GM10248 (cell line): ENCODE measurements at regions not wholly inside any gene's neighbourhood (a gene's known extent, or its start where the extent isn't known, plus 50 kb on each side); places are given as distances from the start of the nearest gene placed in this dataset.

ENCODE experiments used
- CTCF ChIA-PET: fragments of 300-600 bp; sonication (Branson Sonifier 250); formaldehyde crosslinking; extraction: SDS; loops from one replicate; lab custom pipeline; 2021; ENCODE audit warnings: antibody characterized with exemption; lab: Yijun Ruan, JAX
- POLR2A ChIA-PET: fragments of 350-650 bp; sonication (Branson Sonifier 250); formaldehyde crosslinking; extraction: SDS; loops from one replicate; lab custom pipeline; 2020; ENCODE audit warnings: antibody characterized with exemption; lab: Yijun Ruan, JAX
- DNase-seq: peaks from one replicate; pipeline ENCODE4 v3.0.0; 2012; ENCODE audit errors: extremely low spot score
- TF ChIP-seq, protein P1 (sequence below): IDR thresholded peaks from 2 replicates; pipeline ENCODE4 v1.5.1; 2012; ENCODE audit warnings: mild to moderate bottlenecking, low read depth; ENCODE audit errors: extremely low read depth, missing control alignments, control extremely low read depth

DNA sequence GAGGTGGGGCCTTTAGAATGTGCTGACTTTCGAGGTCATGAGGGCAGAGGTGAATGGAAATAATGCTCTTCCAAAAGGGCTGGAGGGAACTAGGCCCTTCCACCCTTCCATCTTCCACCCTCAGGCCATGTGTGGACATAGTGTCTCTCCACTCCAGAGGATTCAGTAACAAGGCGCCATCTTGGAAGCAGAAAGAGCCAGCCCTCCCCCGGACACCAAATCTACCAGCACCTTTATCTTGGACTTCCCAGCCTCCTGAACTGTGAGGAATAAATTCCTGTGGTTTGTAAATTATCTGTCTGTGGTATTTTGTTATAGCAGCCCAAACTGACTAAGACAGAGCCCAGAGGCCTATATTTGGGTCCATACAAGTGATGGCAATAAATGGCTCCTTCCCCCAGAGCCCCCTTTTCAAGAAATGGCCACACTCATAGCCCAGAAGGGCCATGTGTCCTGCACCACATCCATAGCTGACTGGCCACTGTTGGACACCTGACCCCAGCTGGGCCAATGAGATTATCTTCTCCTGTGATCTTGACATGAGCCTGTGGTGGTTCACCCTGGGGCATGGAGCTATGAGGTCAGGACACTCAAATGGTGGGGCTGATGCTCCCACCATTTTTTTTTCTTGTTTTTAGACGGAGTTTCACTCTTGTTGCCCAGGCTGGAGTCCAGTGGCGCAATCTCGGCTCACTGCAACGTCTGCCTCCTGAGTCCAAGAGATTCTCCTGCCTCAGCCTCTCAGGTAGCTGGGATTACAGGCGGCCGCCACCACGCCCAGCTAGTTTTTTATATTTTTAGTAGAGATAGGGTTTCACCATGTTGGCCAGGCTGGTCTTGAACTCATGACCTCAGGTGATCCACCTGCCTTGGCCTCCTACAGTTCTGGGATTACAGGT lies 114.9 kb downstream of the RRAGC start:
- no peak for DNase-seq
- ChIA-PET CTCF (interaction anchor here (1.0 kb wide), 1 partner anchor 13 kb away, joined by 3 read pairs; no protein-coding TSS in a partner anchor), POLR2A (no interaction called here)
- TF ChIP-seq, protein P1, sequence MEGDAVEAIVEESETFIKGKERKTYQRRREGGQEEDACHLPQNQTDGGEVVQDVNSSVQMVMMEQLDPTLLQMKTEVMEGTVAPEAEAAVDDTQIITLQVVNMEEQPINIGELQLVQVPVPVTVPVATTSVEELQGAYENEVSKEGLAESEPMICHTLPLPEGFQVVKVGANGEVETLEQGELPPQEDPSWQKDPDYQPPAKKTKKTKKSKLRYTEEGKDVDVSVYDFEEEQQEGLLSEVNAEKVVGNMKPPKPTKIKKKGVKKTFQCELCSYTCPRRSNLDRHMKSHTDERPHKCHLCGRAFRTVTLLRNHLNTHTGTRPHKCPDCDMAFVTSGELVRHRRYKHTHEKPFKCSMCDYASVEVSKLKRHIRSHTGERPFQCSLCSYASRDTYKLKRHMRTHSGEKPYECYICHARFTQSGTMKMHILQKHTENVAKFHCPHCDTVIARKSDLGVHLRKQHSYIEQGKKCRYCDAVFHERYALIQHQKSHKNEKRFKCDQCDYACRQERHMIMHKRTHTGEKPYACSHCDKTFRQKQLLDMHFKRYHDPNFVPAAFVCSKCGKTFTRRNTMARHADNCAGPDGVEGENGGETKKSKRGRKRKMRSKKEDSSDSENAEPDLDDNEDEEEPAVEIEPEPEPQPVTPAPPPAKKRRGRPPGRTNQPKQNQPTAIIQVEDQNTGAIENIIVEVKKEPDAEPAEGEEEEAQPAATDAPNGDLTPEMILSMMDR: no peak

DNA sequence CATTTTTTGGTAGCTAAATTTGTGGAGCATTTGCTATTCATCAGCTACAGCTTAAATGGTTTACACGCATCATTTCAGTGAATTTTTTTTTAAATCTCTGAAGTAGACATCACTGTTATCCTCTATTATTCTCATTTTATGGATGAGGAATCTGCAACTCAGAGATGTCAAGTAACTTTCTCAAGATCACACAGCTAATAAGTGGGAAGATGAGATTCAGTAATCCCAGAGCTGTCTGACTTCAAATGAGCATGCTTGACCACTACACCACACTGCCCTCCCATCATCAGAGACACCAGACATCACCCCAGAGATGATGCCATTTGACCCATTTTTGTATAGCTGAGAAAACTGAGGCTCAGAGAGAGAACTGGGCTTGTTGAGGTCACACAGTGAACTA lies 116.4 kb downstream of the RRAGC start:
- ChIA-PET POLR2A (no interaction called here), CTCF (interaction anchor here (1.0 kb wide), 1 partner anchor 253 kb away, joined by 3 read pairs; no protein-coding TSS in a partner anchor)
- TF ChIP-seq, protein P1: no peak
- DNase-seq: no peak

DNA sequence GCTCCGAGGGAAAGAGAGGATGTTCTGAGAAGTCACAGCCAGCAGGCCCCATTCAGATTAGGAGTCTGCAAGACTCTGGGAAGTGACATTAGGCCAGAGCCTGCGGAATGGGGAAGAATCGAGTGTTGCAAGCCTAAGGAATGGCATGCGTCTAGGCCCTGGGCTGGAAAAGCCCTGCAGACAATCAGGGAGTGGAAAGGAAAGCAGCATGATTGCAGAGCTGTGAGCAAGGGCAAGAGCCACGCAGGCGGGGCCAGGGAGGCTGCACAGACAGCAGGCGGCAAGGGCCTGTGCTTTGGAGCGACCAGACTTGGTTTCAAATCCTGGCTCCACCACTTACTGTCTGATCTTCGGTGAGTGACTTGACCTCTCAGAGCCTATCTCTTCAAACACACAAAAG lies 118.2 kb downstream of the RRAGC start:
- ChIA-PET POLR2A (no interaction called here), CTCF (no interaction called here)

DNA sequence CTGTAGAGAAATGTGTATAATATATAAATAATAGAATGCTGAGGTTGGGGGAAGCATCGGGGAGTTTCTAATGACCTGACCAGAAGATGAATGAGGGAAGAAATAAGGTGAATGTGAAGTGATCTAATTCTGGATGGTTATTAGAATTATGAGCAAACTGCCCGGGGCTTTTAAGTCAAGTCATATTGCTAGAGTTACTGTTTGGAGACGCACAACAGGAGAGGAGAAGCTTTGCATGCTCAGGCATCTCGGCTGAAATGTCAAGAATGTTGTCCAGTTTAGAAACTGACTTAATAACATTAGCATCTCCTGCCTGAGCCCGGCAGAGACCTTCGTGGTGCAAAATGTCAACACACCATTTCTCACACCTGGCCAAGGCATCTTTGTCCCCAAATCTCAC lies 119.1 kb downstream of the RRAGC start:
- ChIA-PET POLR2A (no interaction called here), CTCF (no interaction called here)
- TF ChIP-seq, protein P1: no peak
- DNase-seq: no peak

More for the DNA sequence above, 118.2 kb downstream of the RRAGC start:
- no peak for DNase-seq
- TF ChIP-seq, protein P1: no peak

DNA sequence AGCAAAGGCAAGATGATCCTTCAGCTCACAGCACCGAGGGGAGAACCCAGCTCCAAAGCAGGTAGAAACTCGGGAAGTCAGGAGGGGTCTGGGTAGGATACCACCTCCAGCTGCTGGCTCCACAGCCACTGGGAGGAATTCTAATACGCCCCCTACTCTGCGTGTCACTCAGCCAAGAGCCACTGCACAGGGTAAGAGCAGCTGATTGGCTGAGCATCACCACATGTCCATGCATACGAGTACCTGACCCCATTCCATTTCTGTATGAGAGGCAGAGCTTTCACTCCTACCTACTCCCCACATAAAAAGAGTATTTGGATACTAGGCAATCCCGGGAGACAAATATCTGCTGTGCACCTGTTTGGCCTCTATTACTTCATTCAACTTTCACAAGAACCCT lies 121.4 kb downstream of the RRAGC start:
- POLR2A ChIA-PET: no interaction called here
- CTCF ChIA-PET: interaction anchor here (1.2 kb wide), 2 partner anchors 10 to 12 kb away, joined by 3 to 5 read pairs; no protein-coding TSS in a partner anchor
- TF ChIP-seq, protein P1: no peak
- DNase-seq: no peak

DNA sequence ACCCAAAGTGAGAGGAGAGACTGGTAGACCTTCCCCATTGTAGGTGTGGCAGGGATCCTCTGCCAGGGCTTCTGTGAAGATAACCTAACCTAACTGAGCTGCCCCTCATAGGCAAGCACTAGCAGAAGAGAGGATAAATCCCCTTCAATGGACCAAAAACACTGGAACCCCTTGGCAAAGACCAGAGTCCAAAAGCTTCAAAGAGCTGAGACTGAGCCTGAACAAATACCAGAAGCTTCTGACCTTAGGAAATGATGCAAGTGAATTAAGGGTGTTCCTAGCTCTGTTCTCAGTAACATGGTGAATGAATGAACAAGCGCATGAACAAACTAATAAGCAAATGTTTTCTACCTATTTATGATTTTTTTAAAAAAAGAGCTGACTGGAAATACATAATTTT lies 123.2 kb downstream of the RRAGC start:
- POLR2A ChIA-PET: no interaction called here
- CTCF ChIA-PET: interaction anchor here (0.8 to 1.4 kb wide), 2 partner anchors 20 to 23 kb away, joined by 3 to 4 read pairs; no protein-coding TSS in a partner anchor
- no peak for DNase-seq
- TF ChIP-seq, protein P1: no peak
